ENCODE measurements at regions not wholly inside any gene's neighbourhood (a gene's known extent, or its start where the extent isn't known, plus 50 kb on each side); places are given as distances from the start of the nearest gene placed in this dataset.

DNA sequence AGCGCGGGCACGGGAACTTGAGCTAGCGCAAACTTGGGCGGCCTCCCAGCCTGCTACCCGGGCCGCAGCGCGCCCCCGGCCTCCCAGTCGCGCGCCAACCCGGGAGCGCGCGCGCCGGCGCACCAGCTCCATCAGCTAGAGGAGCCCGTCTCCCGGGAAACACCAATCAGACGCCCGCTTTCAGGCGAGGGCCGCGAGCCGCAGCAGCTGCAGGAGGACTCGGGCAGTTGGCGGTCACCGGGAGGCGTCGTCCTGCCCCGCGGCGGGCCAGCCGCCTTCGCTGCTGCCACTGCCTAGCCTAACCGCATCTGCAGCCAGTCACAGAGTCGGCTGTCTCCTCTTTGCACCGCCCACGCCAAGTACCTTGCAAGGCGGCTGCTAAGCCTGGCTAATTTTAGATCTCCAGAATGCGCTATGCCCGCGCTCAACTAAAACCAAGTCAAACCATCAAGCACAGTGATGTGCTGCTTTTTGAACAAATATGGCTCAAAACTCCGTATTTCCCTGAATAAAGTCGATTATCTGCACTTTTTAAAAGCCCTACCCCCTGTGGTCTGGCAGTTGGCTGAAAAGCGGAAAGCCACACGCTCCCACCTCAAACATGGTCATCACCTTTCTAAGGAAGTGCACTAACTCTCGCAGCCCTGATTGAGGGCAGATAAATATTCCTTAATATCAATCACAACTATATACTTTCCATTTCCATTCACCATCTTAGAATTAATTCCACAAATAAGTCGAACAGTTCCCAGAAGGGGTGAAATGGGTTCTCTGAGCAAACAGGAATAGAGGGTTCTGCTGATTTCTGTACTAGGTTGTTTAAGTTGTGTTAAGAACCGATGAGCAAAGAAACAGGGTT, 221.8 kb downstream of the MEF2C start:
- peak overlapping the region; percentile 55 for H3K4me3 ChIP-seq (ENCODE audit: low read depth, low read length)
- in situ Hi-C loops (cut with HindIII; ENCODE audit: low pct_ligation_motif_present, low sequenced_read_pairs): no loop called here
- no peak overlapping the region for H3K27ac ChIP-seq
- DNase-seq: peak; percentile 79
- TF ChIP-seq, protein P1, sequence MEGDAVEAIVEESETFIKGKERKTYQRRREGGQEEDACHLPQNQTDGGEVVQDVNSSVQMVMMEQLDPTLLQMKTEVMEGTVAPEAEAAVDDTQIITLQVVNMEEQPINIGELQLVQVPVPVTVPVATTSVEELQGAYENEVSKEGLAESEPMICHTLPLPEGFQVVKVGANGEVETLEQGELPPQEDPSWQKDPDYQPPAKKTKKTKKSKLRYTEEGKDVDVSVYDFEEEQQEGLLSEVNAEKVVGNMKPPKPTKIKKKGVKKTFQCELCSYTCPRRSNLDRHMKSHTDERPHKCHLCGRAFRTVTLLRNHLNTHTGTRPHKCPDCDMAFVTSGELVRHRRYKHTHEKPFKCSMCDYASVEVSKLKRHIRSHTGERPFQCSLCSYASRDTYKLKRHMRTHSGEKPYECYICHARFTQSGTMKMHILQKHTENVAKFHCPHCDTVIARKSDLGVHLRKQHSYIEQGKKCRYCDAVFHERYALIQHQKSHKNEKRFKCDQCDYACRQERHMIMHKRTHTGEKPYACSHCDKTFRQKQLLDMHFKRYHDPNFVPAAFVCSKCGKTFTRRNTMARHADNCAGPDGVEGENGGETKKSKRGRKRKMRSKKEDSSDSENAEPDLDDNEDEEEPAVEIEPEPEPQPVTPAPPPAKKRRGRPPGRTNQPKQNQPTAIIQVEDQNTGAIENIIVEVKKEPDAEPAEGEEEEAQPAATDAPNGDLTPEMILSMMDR (IDR thresholded peaks at IDR 0.05; ENCODE audit: low read depth, low read length, missing control alignments): no peak
- H3K27me3 ChIP-seq (replicated peaks): peaks cover 60% of the 10 kb centered on the region
- H3K36me3 ChIP-seq (replicated peaks): no peaks in the 10 kb centered on the region

DNA sequence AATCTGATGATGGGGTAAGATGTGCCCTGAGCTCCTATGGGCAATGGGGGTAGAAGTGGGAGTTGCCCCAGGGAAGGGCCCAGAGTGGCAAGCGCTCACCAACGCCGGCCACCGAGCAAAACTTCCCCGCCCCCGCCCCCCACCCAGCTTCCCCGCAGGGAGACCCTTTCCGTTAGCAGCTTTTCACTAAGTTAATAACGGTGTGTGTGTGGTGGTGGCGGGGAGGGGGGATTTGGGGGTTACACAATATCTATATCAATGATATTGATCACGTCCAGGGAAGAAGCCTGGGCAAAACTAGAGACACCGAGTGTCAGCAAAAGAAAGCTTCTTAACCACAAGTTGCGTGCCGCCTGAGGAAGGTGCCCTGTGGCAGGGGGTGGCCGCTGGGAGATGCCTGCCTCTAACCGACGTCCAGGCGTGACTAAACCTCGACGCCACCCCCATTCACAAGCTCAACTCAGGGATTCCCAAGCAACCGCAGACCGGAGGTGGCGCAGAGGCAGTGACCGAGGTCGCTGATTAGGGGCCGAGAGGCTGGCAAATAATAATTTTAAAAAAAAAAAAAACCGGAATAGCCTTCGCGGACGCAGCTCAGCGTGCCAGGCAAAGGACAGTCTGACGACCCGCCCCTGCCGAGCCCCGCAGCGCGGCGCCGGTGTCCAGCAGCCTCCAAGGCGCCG, 222.6 kb downstream of the MEF2C start:
- Histone ChIP-seq H3K27ac (no peak overlapping the region), H3K4me3 (ENCODE audit: low read depth, low read length) (peak overlapping the region; percentile 50), H3K36me3 (replicated peaks) (no peaks in the 10 kb centered on the region), H3K27me3 (replicated peaks) (peaks cover 52% of the 10 kb centered on the region)
- DNase-seq: no peak
- in situ Hi-C loops (cut with HindIII; ENCODE audit: low pct_ligation_motif_present, low sequenced_read_pairs): no loop called here
- TF ChIP-seq, protein P1 (IDR thresholded peaks at IDR 0.05; ENCODE audit: low read depth, low read length, missing control alignments): no peak

DNA sequence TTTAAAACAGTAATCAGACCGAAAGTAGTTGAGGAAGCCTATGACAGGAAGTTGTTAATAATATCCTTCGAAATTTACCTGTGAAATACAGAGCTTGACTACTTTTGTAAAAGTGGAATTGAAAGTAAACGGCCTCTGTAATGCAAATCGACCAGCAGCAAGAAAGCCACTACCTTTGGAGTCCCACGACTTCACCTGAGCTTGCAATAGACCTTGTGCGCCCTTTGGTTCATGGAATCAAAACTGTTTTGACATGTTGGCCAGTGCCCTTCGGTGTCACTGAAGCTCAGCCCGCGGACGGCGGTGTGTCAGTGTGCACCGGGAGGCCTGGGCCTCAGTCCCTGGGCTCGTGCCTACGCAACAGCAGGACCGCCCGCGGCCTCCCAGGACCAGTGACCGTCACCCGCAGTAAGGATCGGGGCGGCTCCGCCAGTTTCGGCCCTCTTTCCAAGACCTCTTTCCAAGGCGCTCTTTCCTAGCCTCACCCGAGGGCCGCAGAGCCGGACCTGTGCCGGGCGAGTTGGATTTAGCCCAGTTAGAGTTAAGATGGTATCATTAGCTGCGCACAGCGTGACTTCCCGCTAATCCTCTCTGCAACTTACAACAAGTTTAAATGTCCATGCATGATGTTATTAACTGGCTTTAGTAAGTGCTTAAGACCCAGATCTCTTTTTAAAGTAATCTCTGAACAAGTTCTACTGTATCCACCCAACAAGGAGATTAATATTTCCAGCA, 223.3 kb downstream of the MEF2C start:
- Histone ChIP-seq H3K4me3 (ENCODE audit: low read depth, low read length) (peak overlapping the region; percentile 18), H3K27ac (no peak overlapping the region), H3K36me3 (replicated peaks) (no peaks in the 10 kb centered on the region), H3K27me3 (replicated peaks) (peaks cover 45% of the 10 kb centered on the region)
- no peak for DNase-seq
- in situ Hi-C loops (cut with HindIII; ENCODE audit: low pct_ligation_motif_present, low sequenced_read_pairs): no loop called here
- TF ChIP-seq, protein P1 (IDR thresholded peaks at IDR 0.05; ENCODE audit: low read depth, low read length, missing control alignments): no peak

DNA sequence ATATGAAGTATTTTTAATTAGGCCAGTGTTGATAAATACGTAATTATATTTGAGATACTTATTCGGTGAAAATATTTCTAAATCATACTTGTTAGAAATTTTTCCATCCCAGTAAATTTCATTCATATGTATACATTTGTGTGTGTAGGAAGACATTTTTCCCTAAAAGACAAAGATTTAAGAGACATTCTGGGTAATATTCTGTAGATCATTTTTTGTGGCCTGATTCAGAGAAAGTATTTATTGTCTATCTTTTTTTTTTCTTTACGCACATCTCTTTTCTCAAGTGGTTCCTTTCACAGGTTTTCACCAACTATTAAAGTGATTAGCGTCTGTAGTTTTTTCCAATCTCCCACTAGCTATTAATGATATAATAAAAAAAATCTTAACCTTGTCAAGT, 224.1 kb downstream of the MEF2C start:
- peaks cover 37% of the 10 kb centered on the region for H3K27me3 ChIP-seq (replicated peaks)
- no peaks in the 10 kb centered on the region for H3K36me3 ChIP-seq (replicated peaks)
- no peak overlapping the region for H3K4me3 ChIP-seq (ENCODE audit: low read depth, low read length)
- in situ Hi-C loops (cut with HindIII; ENCODE audit: low pct_ligation_motif_present, low sequenced_read_pairs): no loop called here
- no peak overlapping the region for H3K27ac ChIP-seq
- no peak for DNase-seq
- TF ChIP-seq, protein P1 (IDR thresholded peaks at IDR 0.05; ENCODE audit: low read depth, low read length, missing control alignments): no peak

DNA sequence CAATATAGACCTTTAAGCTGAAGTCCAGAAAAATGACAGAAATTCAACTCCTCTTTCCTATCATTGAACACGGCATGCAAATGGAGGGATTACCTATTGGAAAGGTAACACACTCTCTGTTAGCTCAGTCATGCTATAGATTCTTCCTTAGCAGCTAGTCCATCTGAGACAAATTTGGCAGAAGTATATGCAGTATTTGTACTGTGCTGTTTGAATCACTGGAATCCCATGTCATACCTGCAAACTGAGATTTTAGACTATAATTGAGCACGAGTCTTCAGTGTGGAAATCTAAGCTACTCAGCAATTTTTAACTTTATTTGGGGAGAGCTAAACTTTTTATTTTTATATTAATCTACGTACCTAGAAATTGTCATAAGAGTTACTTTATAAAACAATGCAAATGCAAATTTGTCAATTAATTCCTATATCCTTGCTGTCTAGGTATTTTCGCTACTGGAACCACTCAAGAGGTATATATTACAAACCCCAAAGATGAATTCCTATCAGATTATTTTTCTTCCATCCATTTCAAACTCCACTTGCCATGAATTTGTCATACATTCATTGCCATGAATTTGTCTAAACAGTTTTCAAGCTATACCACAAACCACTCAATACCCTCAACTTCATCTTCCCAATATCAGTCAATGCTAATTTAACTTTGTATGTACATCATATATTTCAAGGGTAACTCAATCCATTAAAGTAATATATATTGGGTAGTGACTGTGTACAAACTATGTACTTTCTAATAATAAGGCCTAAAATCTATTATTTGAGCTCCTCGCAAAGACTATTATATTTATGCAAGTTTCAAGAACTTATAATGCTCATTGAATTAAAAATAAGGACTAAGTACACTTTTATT, 224.8 kb downstream of the MEF2C start:
- Histone ChIP-seq H3K27me3 (replicated peaks) (peaks cover 30% of the 10 kb centered on the region), H3K36me3 (replicated peaks) (no peaks in the 10 kb centered on the region), H3K27ac (no peak overlapping the region), H3K4me3 (ENCODE audit: low read depth, low read length) (no peak overlapping the region)
- no peak for DNase-seq
- TF ChIP-seq, protein P1 (IDR thresholded peaks at IDR 0.05; ENCODE audit: low read depth, low read length, missing control alignments): no peak
- in situ Hi-C loops (cut with HindIII; ENCODE audit: low pct_ligation_motif_present, low sequenced_read_pairs): no loop called here

Data from brain microvascular endothelial cell (primary cell).